IMR-90 (cell line): ENCODE measurements at regions not wholly inside any gene's neighbourhood (a gene's known extent, or its start where the extent isn't known, plus 50 kb on each side); places are given as distances from the start of the nearest gene placed in this dataset.

Experiments
- ATAC-seq: fragments of 200-7000 bp; cut with Tn5 transposase; 2 replicates; pipeline ENCODE4 v1.9.1; 2020; ENCODE audit warnings: low read depth, mild to moderate bottlenecking, moderate library complexity
- BruUV-seq: library from RNA; stranded (reverse); fragments of 400-500 nt; replicated peaks from 2 replicates; lab custom pipeline; 2021; lab: Mats Ljungman, UMichigan
- CTCF ChIA-PET: fragments of 300-600 bp; formaldehyde crosslinking; extraction: SDS; loops from one replicate; lab custom pipeline; 2021; ENCODE audit warnings: antibody characterized with exemption; lab: Yijun Ruan, JAX
- POLR2A ChIA-PET: fragments of 300-600 bp; sonication (Branson Sonifier 250); formaldehyde crosslinking; loops from one replicate; lab custom pipeline; 2022; ENCODE audit warnings: antibody characterized with exemption; ENCODE audit not compliant: unreplicated experiment; lab: Charles Lee
- DNase-seq: peaks from one replicate; pipeline ENCODE4 v3.0.0; 2013
- H2AFZ ChIP-seq: replicated peaks from 2 replicates; pipeline ENCODE3; 2013; ENCODE audit warnings: low read length, mild to moderate bottlenecking; ENCODE audit not compliant: poor library complexity
- H2AK5ac ChIP-seq: 2 replicates; pipeline ENCODE4 v1.6.1; 2013; ENCODE audit warnings: low read depth, low read length, inconsistent platforms
- H2AK9ac ChIP-seq: replicated peaks from 2 replicates; pipeline ENCODE3; 2013; ENCODE audit warnings: mild to moderate bottlenecking, low read depth, low read length, moderate library complexity; ENCODE audit not compliant: poor library complexity
- H2BK120ac ChIP-seq: 2 replicates; pipeline ENCODE4 v1.6.1; 2013; ENCODE audit warnings: low read depth, low read length, inconsistent platforms
- H2BK15ac ChIP-seq: 3 replicates; pipeline ENCODE4 v1.6.1; 2013; ENCODE audit warnings: low read depth, low read length, inconsistent platforms
- H2BK20ac ChIP-seq: 2 replicates; pipeline ENCODE4 v1.6.1; 2013; ENCODE audit warnings: low read depth, mild to moderate bottlenecking, inconsistent platforms, low read length, moderate library complexity
- H2BK5ac ChIP-seq: 2 replicates; pipeline ENCODE4 v1.6.1; 2013; ENCODE audit warnings: mild to moderate bottlenecking, low read depth, low read length, inconsistent platforms; ENCODE audit not compliant: poor library complexity, severe bottlenecking
- H3K14ac ChIP-seq: replicated peaks from 2 replicates; pipeline ENCODE4 v1.6.1; 2013; ENCODE audit warnings: low read depth, low read length, inconsistent platforms
- H3K18ac ChIP-seq: 2 replicates; pipeline ENCODE4 v1.6.1; 2013; ENCODE audit warnings: low read depth, low read length, control low read depth
- H3K23ac ChIP-seq: 2 replicates; pipeline ENCODE4 v1.6.1; 2013; ENCODE audit warnings: low read depth, low read length, inconsistent platforms
- H3K27ac ChIP-seq: 2 replicates; pipeline ENCODE4 v1.5.1; 2013; ENCODE audit warnings: mild to moderate bottlenecking, control low read depth, low read length; ENCODE audit not compliant: insufficient read depth
- H3K27me3 ChIP-seq: 2 replicates; pipeline ENCODE4 v1.6.1; 2013; ENCODE audit warnings: low read length; ENCODE audit not compliant: control insufficient read depth, insufficient read depth
- H3K36me3 ChIP-seq: 2 replicates; pipeline ENCODE4 v1.6.1; 2013; ENCODE audit warnings: low read length, mixed read lengths; ENCODE audit not compliant: control insufficient read depth, insufficient read depth
- H3K4ac ChIP-seq: 2 replicates; pipeline ENCODE4 v1.6.1; 2013; ENCODE audit warnings: low read depth, low read length, inconsistent platforms
- H3K4me1 ChIP-seq: 2 replicates; pipeline ENCODE4 v1.6.1; 2013; ENCODE audit warnings: low read length, mixed read lengths; ENCODE audit not compliant: control insufficient read depth, insufficient read depth
- H3K4me2 ChIP-seq: 2 replicates; pipeline ENCODE4 v1.6.1; 2013; ENCODE audit warnings: low read depth, mild to moderate bottlenecking, control low read depth, low read length, moderate library complexity
- H3K4me3 ChIP-seq: 2 replicates; pipeline ENCODE4 v1.5.1; 2013; ENCODE audit warnings: low read depth, mild to moderate bottlenecking, control low read depth, low read length, moderate library complexity; ENCODE audit not compliant: insufficient read depth
- H3K56ac ChIP-seq: 2 replicates; pipeline ENCODE4 v1.6.1; 2013; ENCODE audit warnings: low read length, inconsistent platforms; ENCODE audit not compliant: insufficient read depth; ENCODE audit errors: extremely low read depth
- H3K79me1 ChIP-seq, 2 experiments: 2 replicates each; pipeline ENCODE4 v1.6.1; 2013; ENCODE audit warnings: low read length in 2 of 2, inconsistent platforms in 1 of 2, low read depth in 1 of 2
- H3K9ac ChIP-seq: 2 replicates; pipeline ENCODE4 v1.6.1; 2013; ENCODE audit warnings: low read depth, low read length, control low read depth
- H3K9me1 ChIP-seq: 2 replicates; pipeline ENCODE4 v1.6.1; 2013; ENCODE audit warnings: low read length, inconsistent platforms; ENCODE audit not compliant: insufficient read depth
- H3K9me3 ChIP-seq: 2 replicates; pipeline ENCODE4 v1.6.1; 2013; ENCODE audit warnings: low read length; ENCODE audit not compliant: control insufficient read depth, insufficient read depth
- H4K20me1 ChIP-seq: 2 replicates; pipeline ENCODE4 v1.6.1; 2013; ENCODE audit warnings: low read length, inconsistent platforms; ENCODE audit not compliant: insufficient read depth
- H4K5ac ChIP-seq: 2 replicates; pipeline ENCODE4 v1.6.1; 2013; ENCODE audit warnings: mild to moderate bottlenecking, low read depth, low read length, control low read depth
- H4K8ac ChIP-seq, 2 experiments: 2 replicates each; pipeline ENCODE4 v1.6.1; 2013; ENCODE audit warnings: low read depth in 2 of 2, low read length in 2 of 2, control low read depth in 1 of 2, inconsistent platforms in 1 of 2
- H4K91ac ChIP-seq: 2 replicates; pipeline ENCODE4 v1.6.1; 2013; ENCODE audit warnings: low read depth, low read length, inconsistent platforms; ENCODE audit not compliant: insufficient read depth
- BHLHE40 ChIP-seq: fragments of 150-350 bp; IDR thresholded peaks from 2 replicates; pipeline ENCODE4 v1.6.1; 2016; ENCODE audit warnings: mild to moderate bottlenecking, low read depth, low read length
- CEBPB ChIP-seq: IDR thresholded peaks from 2 replicates; pipeline ENCODE4 v1.6.1; 2012; ENCODE audit warnings: low read depth, low read length, improper control_type of control experiment
- CHD1 ChIP-seq: IDR thresholded peaks from 2 replicates; pipeline ENCODE4 v1.6.1; 2012; ENCODE audit warnings: low read depth, low read length, improper control_type of control experiment
- CTCF ChIP-seq: conservative IDR thresholded peaks from 2 replicates; pipeline ENCODE4 v1.5.1; 2012; ENCODE audit warnings: mild to moderate bottlenecking, low read depth, low read length, improper control_type of control experiment
- ELK1 ChIP-seq: fragments of 150-350 bp; IDR thresholded peaks from 2 replicates; pipeline ENCODE4 v1.6.1; 2016; ENCODE audit warnings: low read depth, mild to moderate bottlenecking, low read length, moderate library complexity, borderline replicate concordance
- FOS ChIP-seq: fragments of 150-350 bp; IDR thresholded peaks from 2 replicates; pipeline ENCODE4 v1.6.1; 2016; ENCODE audit warnings: low read depth, low read length
- MAFK ChIP-seq: IDR thresholded peaks from 2 replicates; pipeline ENCODE4 v1.6.1; 2012; ENCODE audit warnings: low read depth, low read length, improper control_type of control experiment
- MAZ ChIP-seq: IDR thresholded peaks from 2 replicates; pipeline ENCODE4 v1.6.1; 2012; ENCODE audit warnings: low read depth, mild to moderate bottlenecking, low read length, improper control_type of control experiment, moderate library complexity, borderline replicate concordance
- MXI1 ChIP-seq: IDR thresholded peaks from 2 replicates; pipeline ENCODE4 v1.6.1; 2012; ENCODE audit warnings: low read depth, mild to moderate bottlenecking, low read length, moderate library complexity, borderline replicate concordance
- NFE2L2 ChIP-seq: fragments of 150-350 bp; IDR thresholded peaks from 2 replicates; pipeline ENCODE4 v1.6.1; 2016; ENCODE audit warnings: low read depth, mild to moderate bottlenecking, low read length
- POLR2A ChIP-seq: IDR thresholded peaks from 2 replicates; pipeline ENCODE4 v1.6.1; 2012; ENCODE audit warnings: mild to moderate bottlenecking, low read depth, low read length
- RAD21 ChIP-seq: IDR thresholded peaks from 2 replicates; pipeline ENCODE4 v1.6.1; 2012; ENCODE audit warnings: low read length, improper control_type of control experiment
- RCOR1 ChIP-seq: IDR thresholded peaks from 2 replicates; pipeline ENCODE4 v1.6.1; 2012; ENCODE audit warnings: mild to moderate bottlenecking, low read length, improper control_type of control experiment; ENCODE audit not compliant: insufficient replicate concordance
- RFX5 ChIP-seq: IDR thresholded peaks from 2 replicates; pipeline ENCODE4 v1.8.0; 2012; ENCODE audit warnings: low read depth, mild to moderate bottlenecking, low read length, moderate library complexity
- SMC3 ChIP-seq: fragments of 150-350 bp; IDR thresholded peaks from 2 replicates; pipeline ENCODE4 v1.6.1; 2016; ENCODE audit warnings: low read depth, mild to moderate bottlenecking, antibody characterized with exemption, low read length, moderate library complexity
- WGBS, 2 experiments: methylation state at CpG; one replicate each; pipeline versions ENCODE4 v1.1.5 to v1.1.7; 2013; ENCODE audit warnings: missing lambda C conversion rate in 2 of 2; ENCODE audit not compliant: insufficient read length in 1 of 2; ENCODE audit errors: extremely low coverage in 2 of 2; 5-methylcytosine and 5-hydroxymethylcytosine counted together
- dilution Hi-C: fragments of 300-500 bp; cut with HindIII; formaldehyde crosslinking; loops from one replicate; pipeline ENCODE4 v1.14.3; 2018; ENCODE audit warnings: low sequenced_read_pairs; ENCODE audit not compliant: unreplicated experiment
- in situ Hi-C: fragments of 300-500 bp; cut with MboI; formaldehyde crosslinking; loops from 3 replicates; pipeline ENCODE4 v1.14.3; 2019; ENCODE audit warnings: low sequenced_read_pairs, inconsistent platforms, mixed read lengths
- intact Hi-C: fragments of 100-400 bp; cut with micrococcal nuclease; formaldehyde crosslinking; loops from 2 replicates; pipeline ENCODE4 v1.10.0; 2022
- TF ChIP-seq, protein P1 (sequence below): fragments of 150-350 bp; IDR thresholded peaks from 2 replicates; pipeline ENCODE4 v1.6.1; 2017; ENCODE audit warnings: mild to moderate bottlenecking, antibody characterized with exemption, low read length, low read depth

DNA sequence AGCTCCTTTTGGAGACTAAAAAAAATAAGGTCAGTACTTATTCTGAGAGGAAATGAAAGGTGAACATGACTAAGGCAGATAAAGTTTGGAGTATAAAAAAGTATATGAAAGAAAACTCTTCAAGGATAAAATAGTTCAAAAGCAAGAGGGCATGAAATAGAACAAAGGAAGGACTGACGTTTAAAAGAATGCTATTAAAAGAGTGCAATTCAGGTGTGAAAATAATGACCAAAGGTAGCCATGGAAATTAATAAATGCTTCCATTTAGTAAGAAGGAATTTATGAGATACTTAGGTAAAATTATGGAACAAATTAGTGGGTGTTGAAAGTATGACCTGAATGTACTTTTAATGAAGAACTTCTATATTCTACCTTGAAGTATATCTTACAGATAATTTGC is 128.2 kb upstream of the WDFY3 start:
- H3K36me3 ChIP-seq, result no peaks in the 10 kb centered on the region
- H4K91ac ChIP-seq, result no peak overlapping the region
- DNase-seq (no peak), ATAC-seq (no peak)
- no peaks in the 10 kb centered on the region for H4K20me1 ChIP-seq
- in situ Hi-C loops (no loop called here), intact Hi-C loops (no loop called here), dilution Hi-C loops (no loop called here)
- no peak overlapping the region for H2AK5ac ChIP-seq
- ChIA-PET CTCF (interaction anchor here (0.6 kb wide), 1 partner anchor 12 kb away, joined by 3 read pairs; no protein-coding TSS in a partner anchor), POLR2A (no interaction called here)
- no peaks in the 10 kb centered on the region for H3K9me1 ChIP-seq
- no peak overlapping the region for H3K14ac ChIP-seq
- BruUV-seq, result no TSS peak
- TF ChIP-seq POLR2A (no peak), MXI1 (no peak), RCOR1 (no peak), SMC3 (no peak), CEBPB (no peak), FOS (no peak), MAFK (no peak), RAD21 (no peak), CTCF (no peak), ELK1 (no peak), RFX5 (no peak), NFE2L2 (no peak), BHLHE40 (no peak), CHD1 (no peak), MAZ (no peak)
- TF ChIP-seq, protein P1, sequence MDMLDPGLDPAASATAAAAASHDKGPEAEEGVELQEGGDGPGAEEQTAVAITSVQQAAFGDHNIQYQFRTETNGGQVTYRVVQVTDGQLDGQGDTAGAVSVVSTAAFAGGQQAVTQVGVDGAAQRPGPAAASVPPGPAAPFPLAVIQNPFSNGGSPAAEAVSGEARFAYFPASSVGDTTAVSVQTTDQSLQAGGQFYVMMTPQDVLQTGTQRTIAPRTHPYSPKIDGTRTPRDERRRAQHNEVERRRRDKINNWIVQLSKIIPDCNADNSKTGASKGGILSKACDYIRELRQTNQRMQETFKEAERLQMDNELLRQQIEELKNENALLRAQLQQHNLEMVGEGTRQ, result no peak
- no peak overlapping the region for H2AK9ac ChIP-seq
- no CpG with 5 or more reads among the region's 1 CpG for WGBS, 2 experiments
- no peak overlapping the region for H3K56ac ChIP-seq
- H2BK15ac ChIP-seq, result no peak overlapping the region
- no peak overlapping the region for H4K5ac ChIP-seq
- H4K8ac ChIP-seq, result no peak overlapping the region
- H3K18ac ChIP-seq, result no peak overlapping the region
- H3K27ac ChIP-seq, result no peak overlapping the region
- H3K79me1 ChIP-seq, result no peaks in the 10 kb centered on the region
- H2BK5ac ChIP-seq, result no peak overlapping the region
- no peak overlapping the region for H3K9ac ChIP-seq
- no peak overlapping the region for H3K4me2 ChIP-seq
- H2BK20ac ChIP-seq, result no peak overlapping the region
- H2AFZ ChIP-seq, result no peak overlapping the region
- H3K27me3 ChIP-seq, result no peaks in the 10 kb centered on the region
- no peak overlapping the region for H3K4ac ChIP-seq
- H3K4me1 ChIP-seq, result no peaks in the 10 kb centered on the region
- H3K4me3 ChIP-seq, result no peak overlapping the region
- H3K9me3 ChIP-seq, result no peaks in the 10 kb centered on the region
- H2BK120ac ChIP-seq, result no peak overlapping the region
- no peak overlapping the region for H3K23ac ChIP-seq
